Nephron progenitor cell (in vitro differentiated cells): ENCODE measurements at regions not wholly inside any gene's neighbourhood (a gene's known extent, or its start where the extent isn't known, plus 50 kb on each side); places are given as distances from the start of the nearest gene placed in this dataset.

Source experiments
- DNase-seq: peaks from one replicate; pipeline ENCODE4 v3.0.0; 2021
- H3K27ac Mint-ChIP-seq: 2 replicates; pipeline ENCODE4 v1.8.0; 2021; ENCODE audit warnings: mild to moderate bottlenecking, moderate library complexity, mixed read lengths
- H3K27me3 Mint-ChIP-seq: 2 replicates; pipeline ENCODE4 v1.8.0; 2021; ENCODE audit warnings: mild to moderate bottlenecking, low read depth, mixed read lengths; ENCODE audit not compliant: poor library complexity
- H3K36me3 Mint-ChIP-seq: 2 replicates; pipeline ENCODE4 v1.8.0; 2021; ENCODE audit warnings: low read depth, mixed read lengths
- H3K4me1 Mint-ChIP-seq: 2 replicates; pipeline ENCODE4 v1.8.0; 2021; ENCODE audit warnings: mixed read lengths
- H3K4me3 Mint-ChIP-seq: 2 replicates; pipeline ENCODE4 v1.8.0; 2021; ENCODE audit warnings: mild to moderate bottlenecking, moderate library complexity, mixed read lengths
- H3K9me3 Mint-ChIP-seq: 2 replicates; pipeline ENCODE4 v1.8.0; 2021; ENCODE audit warnings: mild to moderate bottlenecking, moderate library complexity, mixed read lengths
- CTCF ChIP-seq: fragments of 200-600 bp; sonication (generic); IDR thresholded peaks from 2 replicates; pipeline ENCODE4 v1.5.0; 2021; ENCODE audit warnings: antibody characterized with exemption

DNA sequence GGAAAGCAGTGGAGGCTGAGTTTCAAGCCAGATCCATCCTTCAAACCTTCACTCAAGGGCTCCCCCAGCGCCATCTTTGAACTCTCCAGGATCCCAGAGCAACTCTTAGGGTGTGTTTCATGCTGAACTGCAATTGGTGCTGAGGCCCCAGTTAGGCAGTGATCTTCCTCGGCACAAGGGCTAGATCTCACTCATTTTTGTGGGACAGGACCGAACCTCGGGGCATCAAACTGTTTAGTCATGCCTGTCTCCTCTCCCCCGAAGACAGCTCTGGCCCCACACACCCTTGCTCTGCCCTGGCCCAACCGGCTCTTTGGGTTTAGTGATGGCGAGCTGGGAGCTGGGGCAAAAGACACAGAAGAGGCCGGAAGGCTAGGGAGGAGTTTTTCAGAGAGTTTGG lies 115.1 kb downstream of the NUFIP1 start:
- TF ChIP-seq CTCF: no peak
- Mint-ChIP-seq H3K4me3 (no peak overlapping the region), H3K4me1 (peaks cover 20% of the 10 kb centered on the region), H3K27me3 (peaks cover 24% of the 10 kb centered on the region), H3K36me3 (no peaks in the 10 kb centered on the region), H3K27ac (no peak overlapping the region), H3K9me3 (peaks cover 25% of the 10 kb centered on the region)
- no peak for DNase-seq

GRCh38 chr13:44873461-44873860 lies 115.8 kb downstream of the NUFIP1 start:
- TF ChIP-seq CTCF: no peak
- H3K4me1 Mint-ChIP-seq: peaks cover 20% of the 10 kb centered on the region
- peaks cover 17% of the 10 kb centered on the region for H3K27me3 Mint-ChIP-seq
- peaks cover 25% of the 10 kb centered on the region for H3K9me3 Mint-ChIP-seq
- H3K27ac Mint-ChIP-seq: peak overlapping the region; percentile 36
- H3K4me3 Mint-ChIP-seq: no peak overlapping the region
- DNase-seq: no peak
- no peaks in the 10 kb centered on the region for H3K36me3 Mint-ChIP-seq

DNA sequence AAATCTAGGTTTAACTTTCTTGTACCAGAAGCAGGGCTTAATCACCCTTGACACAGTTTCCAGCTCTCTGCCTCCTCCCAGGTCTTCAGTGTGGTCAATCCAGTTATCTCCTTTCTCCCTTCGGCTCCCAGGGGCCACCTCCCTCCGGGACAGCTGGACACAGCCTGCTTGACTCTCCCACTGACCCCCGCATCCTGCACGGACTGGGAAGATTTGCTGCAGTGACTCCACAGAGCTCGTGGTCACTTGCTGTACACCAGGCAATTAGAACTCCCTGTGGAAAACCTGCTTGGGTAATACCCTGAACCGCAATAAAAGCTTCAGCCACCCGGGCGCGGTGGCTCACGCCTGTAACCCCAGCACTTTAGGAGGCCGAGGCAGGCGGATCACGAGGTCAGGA lies 116.5 kb downstream of the NUFIP1 start:
- no peak for DNase-seq
- Mint-ChIP-seq H3K4me3 (no peak overlapping the region), H3K4me1 (peaks cover 23% of the 10 kb centered on the region), H3K27ac (peak overlapping the region; percentile 71), H3K9me3 (peaks cover 19% of the 10 kb centered on the region), H3K36me3 (no peaks in the 10 kb centered on the region), H3K27me3 (peaks cover 16% of the 10 kb centered on the region)
- no peak for TF ChIP-seq CTCF

DNA sequence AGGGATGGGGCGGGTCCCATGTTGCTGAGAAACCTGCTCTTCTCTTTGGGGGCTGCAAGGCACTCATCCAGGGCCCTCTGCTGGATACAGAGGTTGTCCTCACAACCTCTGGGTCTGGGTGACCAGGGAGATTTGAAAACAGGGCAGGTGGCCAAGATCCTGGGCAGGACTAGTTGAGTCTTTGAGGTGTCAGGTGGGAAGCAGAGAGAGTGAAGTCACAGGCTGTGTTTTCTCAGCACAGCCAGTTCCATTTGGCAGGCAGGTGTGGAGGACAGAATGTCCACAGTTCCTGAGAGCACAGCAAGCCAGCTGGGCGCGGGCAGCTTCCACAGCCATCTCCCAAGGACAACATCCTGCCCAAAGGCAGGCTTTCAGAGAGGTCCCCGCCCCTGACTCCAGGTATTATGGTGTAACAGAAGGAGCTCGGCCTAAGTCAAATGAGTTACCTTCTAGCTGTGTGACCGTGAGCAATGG lies 118.8 kb downstream of the NUFIP1 start:
- H3K27me3 Mint-ChIP-seq: peaks cover 13% of the 10 kb centered on the region
- H3K4me1 Mint-ChIP-seq: peaks cover 25% of the 10 kb centered on the region
- no peak for DNase-seq
- H3K4me3 Mint-ChIP-seq: no peak overlapping the region
- H3K36me3 Mint-ChIP-seq: peaks cover 4% of the 10 kb centered on the region
- no peak overlapping the region for H3K27ac Mint-ChIP-seq
- TF ChIP-seq CTCF: no peak
- peaks cover 14% of the 10 kb centered on the region for H3K9me3 Mint-ChIP-seq

DNA sequence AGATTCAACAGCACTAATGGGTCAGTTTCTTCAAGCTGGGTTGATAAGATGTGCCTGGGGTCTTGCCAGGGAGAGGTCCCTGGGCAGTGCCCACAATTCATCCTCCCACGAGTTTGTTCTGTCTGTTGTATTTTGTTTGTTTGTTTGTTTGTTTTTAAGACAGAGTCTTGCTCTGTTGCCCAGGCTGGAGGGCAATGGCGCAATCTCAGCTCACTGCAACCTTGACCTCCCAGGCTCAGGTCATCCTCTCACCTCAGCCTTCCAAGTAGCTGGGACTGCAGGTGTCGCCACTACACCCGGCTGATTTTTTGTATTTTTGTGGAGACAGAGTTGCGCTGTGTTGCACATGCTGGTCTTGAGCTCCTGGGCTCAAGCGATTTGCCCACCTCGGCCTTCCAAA lies 120.1 kb downstream of the NUFIP1 start:
- no peak for DNase-seq
- TF ChIP-seq CTCF: no peak
- Mint-ChIP-seq H3K27ac (no peak overlapping the region), H3K4me3 (no peak overlapping the region), H3K27me3 (peaks cover 2% of the 10 kb centered on the region), H3K4me1 (peaks cover 19% of the 10 kb centered on the region), H3K36me3 (peaks cover 4% of the 10 kb centered on the region), H3K9me3 (peaks cover 16% of the 10 kb centered on the region)

GRCh38 chr13:44868397-44868796 lies 120.9 kb downstream of the NUFIP1 start:
- DNase-seq: no peak
- TF ChIP-seq CTCF: no peak
- H3K4me3 Mint-ChIP-seq: no peak overlapping the region
- peaks cover 4% of the 10 kb centered on the region for H3K36me3 Mint-ChIP-seq
- no peak overlapping the region for H3K27ac Mint-ChIP-seq
- peaks cover 16% of the 10 kb centered on the region for H3K4me1 Mint-ChIP-seq
- H3K9me3 Mint-ChIP-seq: peaks cover 13% of the 10 kb centered on the region
- peaks cover 2% of the 10 kb centered on the region for H3K27me3 Mint-ChIP-seq
